NOMO-1 (cell line): ENCODE measurements at regions not wholly inside any gene's neighbourhood (a gene's known extent, or its start where the extent isn't known, plus 50 kb on each side); places are given as distances from the start of the nearest gene placed in this dataset.
"Not testable (repeated sequence)": the region's sequence is repeated elsewhere in the genome, so short reads cannot be mapped to it uniquely, and the experiment has no call there.

Source experiments
- DNase-seq, 2 experiments: peaks; one replicate each; lab custom pipeline; 2025; ENCODE audit not compliant: unreplicated experiment in 2 of 2; lab: John Stamatoyannopoulos, UW

DNA sequence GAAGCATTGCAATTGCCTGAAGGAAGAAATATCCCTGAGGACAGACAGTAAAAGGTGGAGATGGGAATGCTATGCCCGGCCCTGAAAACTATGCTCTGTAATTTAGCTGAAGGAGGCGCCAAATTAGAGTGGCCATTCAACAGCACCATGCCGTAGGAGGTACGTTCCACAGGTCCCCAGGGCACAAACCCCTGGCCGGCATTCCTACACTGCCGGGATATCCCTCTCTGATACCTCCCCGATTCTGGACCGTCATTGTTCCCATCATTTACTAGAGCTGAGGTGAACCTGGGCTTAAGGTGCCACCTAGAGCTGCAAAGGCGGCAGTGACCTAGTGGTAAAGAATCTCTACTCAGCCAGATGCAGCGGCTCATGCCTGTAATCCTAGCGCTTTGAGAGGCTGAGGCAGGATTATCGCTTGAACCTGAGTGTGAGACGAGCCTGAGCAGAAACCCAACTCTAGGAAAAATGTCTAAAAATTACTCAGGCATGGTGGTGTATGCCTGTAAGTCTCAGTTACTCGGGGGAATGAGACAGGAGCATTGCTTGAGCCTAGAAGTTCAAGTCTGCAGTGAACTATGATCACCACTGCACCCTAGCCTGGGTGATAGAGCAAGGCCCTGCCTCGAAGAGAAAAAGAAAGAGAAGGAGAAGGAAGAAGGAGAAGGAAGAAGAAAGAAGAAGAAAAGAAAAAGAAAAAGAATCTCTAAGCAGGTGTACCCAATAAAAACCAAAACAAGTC lies 53.0 kb upstream of the TNKS2 start:
- no peak for DNase-seq

DNA sequence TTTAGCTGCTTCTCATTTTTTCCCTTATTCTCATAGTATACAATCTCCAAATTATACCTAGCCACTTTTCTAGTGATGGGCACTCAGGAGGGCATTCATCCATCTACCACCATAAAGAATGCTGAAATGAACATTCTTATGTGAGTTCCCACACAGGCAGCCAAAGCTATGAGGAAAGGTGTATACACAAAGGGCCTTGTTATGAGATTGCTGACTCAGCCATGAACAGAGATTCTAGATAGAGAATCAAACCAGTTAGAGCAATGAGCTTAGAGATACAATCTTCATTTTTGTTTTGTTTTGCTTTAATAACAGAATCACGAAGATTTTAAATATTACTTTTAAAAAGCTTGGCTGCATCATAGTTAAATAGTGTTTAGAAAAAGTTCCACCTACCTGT lies 54.8 kb upstream of the TNKS2 start:
- no peak for DNase-seq

GRCh38 chr10:91742229-91742628 lies 56.0 kb upstream of the TNKS2 start:
- no peak for DNase-seq

- no peak for DNase-seq
These were observed 56.9 kb upstream of the TNKS2 start for GRCh38 chr10:91741356-91741755.

GRCh38 chr10:91740353-91740924 lies 57.8 kb upstream of the TNKS2 start:
- DNase-seq: no peak

DNA sequence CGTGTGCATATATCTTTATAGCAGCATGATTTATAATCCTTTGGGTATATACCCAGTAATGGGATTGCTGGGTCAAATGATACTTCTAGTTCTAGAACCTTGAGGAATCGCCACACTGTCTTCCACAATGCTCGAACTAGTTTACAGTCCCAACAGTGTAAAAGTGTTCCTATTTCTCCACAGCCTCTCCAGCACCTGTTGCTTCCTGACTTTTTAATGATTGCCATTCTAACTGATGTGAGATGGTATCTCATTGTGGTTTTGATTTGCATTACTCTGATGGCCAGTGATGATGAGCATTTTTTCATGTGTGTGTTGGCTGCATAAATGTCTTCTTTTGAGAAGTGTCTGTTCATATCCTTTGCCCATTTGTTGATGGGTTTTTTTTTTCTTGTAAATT lies 66.0 kb upstream of the TNKS2 start:
- DNase-seq: not testable (repeated sequence)

DNA sequence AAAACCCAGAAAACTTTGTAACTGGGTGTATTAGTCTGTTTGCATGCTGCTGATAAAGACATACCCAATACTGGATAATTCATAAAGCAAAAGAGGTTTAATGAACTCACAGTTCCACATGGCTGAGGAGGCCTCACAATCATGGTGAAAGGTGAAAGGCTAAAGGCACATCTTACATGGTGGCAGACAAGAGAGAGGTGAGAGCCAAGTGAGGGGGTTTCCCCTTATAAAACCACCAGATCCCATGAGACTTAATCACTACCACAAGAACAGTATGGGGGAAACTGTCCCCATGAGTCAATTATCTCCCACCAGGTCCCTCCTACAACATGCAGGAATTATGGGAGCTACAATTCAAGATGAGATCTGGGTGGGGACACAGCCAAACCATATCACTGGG lies 68.9 kb upstream of the TNKS2 start:
- not testable (repeated sequence) for DNase-seq

DNA sequence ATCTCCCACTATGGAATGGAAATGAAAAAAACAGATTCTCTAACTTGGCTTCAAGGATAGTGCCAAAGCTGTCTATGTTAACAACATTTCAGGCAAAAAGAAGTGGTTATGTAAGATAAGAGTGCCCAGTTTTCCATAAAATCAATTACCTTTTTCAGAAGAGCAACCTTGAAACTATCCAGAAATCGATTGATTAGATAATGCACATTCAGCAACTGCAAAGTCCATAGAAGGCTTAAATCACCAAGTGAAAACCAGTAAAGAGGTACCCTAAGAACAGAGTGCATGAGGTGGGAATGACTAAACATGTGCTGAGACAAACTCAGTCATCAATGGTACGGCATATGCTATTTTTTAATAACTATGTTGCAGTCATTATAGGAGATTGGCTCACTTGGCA lies 71.9 kb upstream of the TNKS2 start:
- no peak for DNase-seq

DNA sequence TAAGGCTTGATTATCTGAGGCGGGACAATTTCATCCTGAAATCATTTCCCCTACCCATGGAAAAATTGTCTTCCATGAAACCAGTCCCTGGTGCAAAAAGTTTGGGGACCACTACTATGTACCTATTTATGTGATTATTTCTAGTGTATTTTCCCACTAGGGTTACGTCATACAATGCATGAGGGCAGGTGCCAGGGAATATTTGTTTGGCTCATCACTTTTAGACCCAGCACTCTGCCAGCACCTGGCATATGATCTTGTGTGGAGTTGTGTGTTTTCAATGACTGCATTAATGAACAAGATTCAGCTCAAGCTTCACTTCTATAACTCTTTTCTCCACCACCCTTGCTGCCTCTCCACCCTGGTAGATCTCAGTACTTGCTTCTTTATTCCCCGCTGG lies 73.3 kb upstream of the TNKS2 start:
- DNase-seq: no peak

- no peak for DNase-seq
These were observed 80.7 kb upstream of the PPP1R3C start for GRCh38 chr10:91713461-91714072.

- no peak for DNase-seq
These were observed 79.2 kb upstream of the PPP1R3C start for GRCh38 chr10:91711885-91712680.

DNA sequence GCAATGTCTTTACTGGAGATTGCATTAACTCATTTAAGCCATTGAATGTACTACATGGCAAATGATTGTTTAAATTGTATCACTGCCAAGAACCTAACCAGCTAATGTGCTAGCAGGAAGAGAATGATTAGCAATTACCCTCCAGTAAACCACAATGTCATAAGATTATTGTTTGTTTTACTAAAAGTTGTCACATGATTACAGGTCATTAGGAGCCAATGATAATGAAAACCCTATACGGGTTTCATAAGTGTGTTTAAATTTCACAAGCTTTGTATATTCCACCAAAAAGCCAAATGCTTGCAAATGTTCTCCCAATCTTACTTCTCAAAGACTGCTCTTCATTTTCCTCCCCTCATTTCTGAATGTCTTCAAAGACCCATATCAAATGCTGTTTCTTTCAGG lies 76.5 kb upstream of the PPP1R3C start:
- DNase-seq: no peak

DNA sequence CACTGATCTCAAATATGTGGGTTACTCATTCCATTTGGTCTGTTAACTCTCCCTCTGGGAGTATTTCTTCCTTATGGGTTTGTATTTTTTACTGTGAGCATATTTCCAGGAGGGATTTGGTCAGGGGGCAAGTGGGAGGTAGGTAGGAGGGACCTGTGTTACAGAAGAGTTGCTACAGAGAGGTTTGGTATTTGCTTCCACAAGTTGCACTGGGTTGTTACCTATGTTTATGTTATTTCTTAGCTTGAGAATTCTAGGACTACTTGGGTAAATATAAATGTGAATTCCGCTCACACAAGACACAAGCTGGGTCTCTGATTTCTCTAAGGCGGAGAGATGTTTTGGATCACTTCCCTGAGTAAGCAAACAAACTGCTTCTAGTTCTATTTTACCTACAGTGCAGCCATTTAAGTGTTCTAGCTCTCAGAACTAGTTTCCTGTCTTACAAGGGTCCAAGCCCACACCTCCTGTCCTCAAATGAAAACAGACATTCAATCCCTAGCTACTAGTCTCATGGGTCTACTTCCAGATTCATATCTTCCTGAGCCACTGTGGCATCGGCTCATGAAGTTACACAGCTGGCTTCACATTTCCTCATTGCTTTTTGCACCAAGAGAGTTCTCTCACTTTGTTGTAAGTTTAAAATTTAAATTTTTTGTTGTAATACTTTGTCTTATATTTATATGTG lies 75.4 kb upstream of the PPP1R3C start:
- no peak for DNase-seq

GRCh38 chr10:91707236-91707635 lies 74.4 kb upstream of the PPP1R3C start:
- no peak for DNase-seq

GRCh38 chr10:91705948-91706670 lies 73.2 kb upstream of the PPP1R3C start:
- no peak for DNase-seq

GRCh38 chr10:91702620-91703019 lies 69.7 kb upstream of the PPP1R3C start:
- no peak for DNase-seq

DNA sequence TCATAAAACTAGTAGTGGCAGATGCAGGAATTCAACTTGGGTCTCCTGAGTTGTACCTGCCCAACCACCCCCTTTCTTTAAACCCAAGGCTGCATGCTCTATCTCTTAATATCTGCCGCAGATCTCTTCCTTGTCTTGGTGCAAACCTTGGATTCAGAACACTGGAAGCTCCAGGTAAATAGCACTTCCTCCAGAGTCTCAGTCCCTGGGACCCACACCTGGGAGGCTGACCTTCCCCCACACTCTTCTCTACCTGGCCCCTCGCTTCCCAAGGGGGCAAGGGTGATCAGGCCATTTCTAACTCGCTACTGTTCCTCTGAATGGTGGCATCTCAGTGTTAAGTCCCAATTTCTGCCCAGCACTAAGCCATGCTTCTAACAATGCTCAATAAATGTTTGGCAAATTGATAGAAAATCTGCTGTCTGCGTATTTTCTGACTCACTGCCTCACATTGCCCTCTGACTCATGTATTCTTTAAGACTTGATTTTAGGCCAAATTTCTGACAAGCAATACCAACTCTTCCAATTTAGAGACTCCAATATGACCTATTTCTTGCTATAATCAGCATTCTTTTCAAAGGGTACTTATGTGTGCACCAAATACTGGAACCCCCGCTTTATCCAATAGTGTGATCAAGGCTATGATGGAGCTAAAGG lies 68.0 kb upstream of the PPP1R3C start:
- no peak for DNase-seq

DNA sequence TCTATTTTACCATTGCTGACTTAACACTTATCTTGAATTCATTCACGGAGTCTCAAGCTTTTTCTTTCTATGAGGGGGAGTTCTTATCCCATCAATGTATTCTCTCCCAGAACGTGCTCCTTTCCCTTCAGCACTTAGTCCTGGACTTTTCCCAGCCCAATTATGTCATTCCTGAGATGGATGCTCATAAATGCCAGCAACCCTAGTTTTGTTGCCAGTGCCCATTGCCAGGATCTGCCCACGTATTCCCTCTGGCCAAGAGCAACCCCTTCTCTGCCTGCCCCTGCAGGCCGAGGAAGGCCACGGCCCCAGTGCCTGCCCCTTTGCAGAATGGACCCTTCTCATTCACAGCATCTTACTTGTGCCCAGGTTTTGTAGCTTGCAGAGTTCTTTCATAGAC lies 67.4 kb upstream of the PPP1R3C start:
- DNase-seq: no peak

DNA sequence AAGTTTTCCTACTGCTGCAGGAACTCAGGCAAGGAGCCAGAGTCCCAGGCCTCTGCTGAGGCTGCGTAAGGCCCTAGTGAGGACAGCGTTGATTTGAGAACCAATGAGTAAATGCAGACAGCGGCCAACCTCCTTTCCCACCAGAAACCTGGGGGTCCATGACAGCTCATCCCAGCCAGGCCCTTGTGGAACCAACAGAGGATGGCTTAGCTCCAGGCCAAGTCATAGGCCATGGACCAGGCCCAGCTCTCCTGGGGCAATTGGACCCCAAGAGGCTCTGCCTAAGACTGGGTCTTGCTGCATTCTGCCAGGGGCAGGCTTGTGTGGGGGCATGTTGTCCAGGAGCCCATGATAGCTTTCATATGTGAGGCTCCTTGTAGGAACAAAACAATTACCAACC lies 65.4 kb upstream of the PPP1R3C start:
- no peak for DNase-seq
